Sigmoid colon (tissue), 4 donors: ENCODE measurements at regions not wholly inside any gene's neighbourhood (a gene's known extent, or its start where the extent isn't known, plus 50 kb on each side); places are given as distances from the start of the nearest gene placed in this dataset.

Experiments used
- POLR2A ChIP-seq, 2 donors: fragments of 450-650 bp; IDR thresholded peaks; one replicate each; pipeline ENCODE4 v1.6.1; 2016; ENCODE audit warnings: antibody characterized with exemption in 2 of 2, mild to moderate bottlenecking in 2 of 2, moderate library complexity in 2 of 2
- POLR2AphosphoS5 ChIP-seq, 4 donors: sonication (generic); formaldehyde crosslinking; IDR thresholded peaks; one replicate each; pipeline ENCODE4 v1.6.1; 2017; ENCODE audit warnings: antibody characterized with exemption in 4 of 4
- TF ChIP-seq, protein P1 (sequence below), 4 experiments: fragments of 450-650 bp in 3 of 4; fragments of 200-600 bp in 1 of 4; IDR thresholded peaks; one replicate each; pipeline ENCODE4 v1.5.1; 2016 to 2019; ENCODE audit warnings: antibody characterized with exemption in 4 of 4, mild to moderate bottlenecking in 3 of 4, moderate library complexity in 2 of 4

DNA sequence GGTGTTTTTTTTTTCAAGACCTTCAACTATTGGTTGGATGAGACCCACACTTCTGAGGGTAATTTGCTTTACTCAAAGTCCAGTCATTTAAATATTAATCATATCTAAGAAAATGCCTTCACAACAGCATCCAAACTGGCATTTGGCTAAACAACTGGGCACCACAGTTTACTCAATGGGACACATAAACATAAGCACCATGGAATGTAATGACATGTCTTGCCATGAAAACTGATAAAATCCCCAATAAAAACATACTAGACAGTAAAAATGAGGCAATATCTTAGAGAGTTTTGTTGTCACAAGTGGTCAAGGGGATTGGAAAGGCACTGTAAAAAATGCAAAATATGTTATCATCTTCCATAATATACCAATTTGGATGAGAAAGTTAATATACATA lies 838.8 kb upstream of the ADAMTS5 start:
- TF ChIP-seq, protein P1, sequence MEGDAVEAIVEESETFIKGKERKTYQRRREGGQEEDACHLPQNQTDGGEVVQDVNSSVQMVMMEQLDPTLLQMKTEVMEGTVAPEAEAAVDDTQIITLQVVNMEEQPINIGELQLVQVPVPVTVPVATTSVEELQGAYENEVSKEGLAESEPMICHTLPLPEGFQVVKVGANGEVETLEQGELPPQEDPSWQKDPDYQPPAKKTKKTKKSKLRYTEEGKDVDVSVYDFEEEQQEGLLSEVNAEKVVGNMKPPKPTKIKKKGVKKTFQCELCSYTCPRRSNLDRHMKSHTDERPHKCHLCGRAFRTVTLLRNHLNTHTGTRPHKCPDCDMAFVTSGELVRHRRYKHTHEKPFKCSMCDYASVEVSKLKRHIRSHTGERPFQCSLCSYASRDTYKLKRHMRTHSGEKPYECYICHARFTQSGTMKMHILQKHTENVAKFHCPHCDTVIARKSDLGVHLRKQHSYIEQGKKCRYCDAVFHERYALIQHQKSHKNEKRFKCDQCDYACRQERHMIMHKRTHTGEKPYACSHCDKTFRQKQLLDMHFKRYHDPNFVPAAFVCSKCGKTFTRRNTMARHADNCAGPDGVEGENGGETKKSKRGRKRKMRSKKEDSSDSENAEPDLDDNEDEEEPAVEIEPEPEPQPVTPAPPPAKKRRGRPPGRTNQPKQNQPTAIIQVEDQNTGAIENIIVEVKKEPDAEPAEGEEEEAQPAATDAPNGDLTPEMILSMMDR (IDR thresholded peaks at IDR 0.05) = no peak
- TF ChIP-seq POLR2A (IDR thresholded peaks at IDR 0.05) = no peak
- no peak for TF ChIP-seq POLR2AphosphoS5 (IDR thresholded peaks at IDR 0.05)
